SKM-1 treated with dmso at 0.1 percent for 144 hours (cell line): ENCODE measurements at regions not wholly inside any gene's neighbourhood (a gene's known extent, or its start where the extent isn't known, plus 50 kb on each side); places are given as distances from the start of the nearest gene placed in this dataset.

ENCODE experiments used
- DNase-seq: peaks from one replicate; lab custom pipeline; 2025; ENCODE audit not compliant: unreplicated experiment; lab: John Stamatoyannopoulos, UW

- DNase-seq, result no peak
Measured at GRCh38 chr19:30718707-30719106, 346.5 kb downstream of the ZNF536 start.

- DNase-seq, result no peak
Measured at GRCh38 chr19:30718014-30718413, 345.8 kb downstream of the ZNF536 start.

- no peak for DNase-seq
Measured at GRCh38 chr19:30717381-30717780, 345.2 kb downstream of the ZNF536 start.

- no peak for DNase-seq
Measured at GRCh38 chr19:30712431-30713337, 340.5 kb downstream of the ZNF536 start.

- no peak for DNase-seq
Measured at GRCh38 chr19:30711826-30712225, 339.6 kb downstream of the ZNF536 start.

GRCh38 chr19:30711296-30711695 lies 339.1 kb downstream of the ZNF536 start:
- no peak for DNase-seq

GRCh38 chr19:30710721-30711120 lies 338.5 kb downstream of the ZNF536 start:
- no peak for DNase-seq

- no peak for DNase-seq
Measured at GRCh38 chr19:30708416-30709178, 336.4 kb downstream of the ZNF536 start.

- DNase-seq, result no peak
Measured at GRCh38 chr19:30704771-30705330, 332.7 kb downstream of the ZNF536 start.

GRCh38 chr19:30703645-30704044 lies 331.5 kb downstream of the ZNF536 start:
- DNase-seq, result no peak

- no peak for DNase-seq
Measured at GRCh38 chr19:30701178-30701577, 329.0 kb downstream of the ZNF536 start.

- no peak for DNase-seq
Measured at GRCh38 chr19:30699871-30700280, 327.7 kb downstream of the ZNF536 start.

- DNase-seq, result no peak
Measured at GRCh38 chr19:30696514-30696913, 324.3 kb downstream of the ZNF536 start.

GRCh38 chr19:30695171-30695875 lies 323.1 kb downstream of the ZNF536 start:
- no peak for DNase-seq

- DNase-seq, result no peak
Measured at GRCh38 chr19:30694156-30694755, 322.1 kb downstream of the ZNF536 start.

GRCh38 chr19:30692879-30693503 lies 320.8 kb downstream of the ZNF536 start:
- no peak for DNase-seq

- no peak for DNase-seq
Measured at GRCh38 chr19:30692181-30692811, 320.1 kb downstream of the ZNF536 start.

- DNase-seq, result no peak
Measured at GRCh38 chr19:30691819-30692166, 319.6 kb downstream of the ZNF536 start.

- DNase-seq, result no peak
Measured at GRCh38 chr19:30690935-30691818, 319.0 kb downstream of the ZNF536 start.
